ENCODE measurements at regions not wholly inside any gene's neighbourhood (a gene's known extent, or its start where the extent isn't known, plus 50 kb on each side); places are given as distances from the start of the nearest gene placed in this dataset.

DNA sequence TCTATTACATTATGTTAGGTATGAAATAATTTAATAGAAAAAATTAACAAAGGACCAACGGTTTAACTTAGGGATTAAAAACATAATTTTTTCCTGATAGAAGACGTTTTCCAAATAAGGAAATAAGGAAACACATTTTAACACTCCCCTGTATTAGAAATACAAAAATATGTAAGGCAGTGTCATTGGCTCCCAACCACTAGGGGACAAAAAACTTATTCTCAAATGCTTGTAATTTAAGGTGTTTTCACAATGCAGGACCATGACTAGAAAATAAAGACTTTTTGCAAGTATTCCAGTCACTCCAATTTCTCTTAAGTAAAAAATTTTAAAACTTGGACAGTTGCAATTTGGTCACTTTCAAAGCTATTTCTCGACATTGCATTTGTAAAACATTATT is 98.8 kb upstream of the ODAD2 start:
- Histone ChIP-seq H3K27ac (ENCODE audit: low read depth, low read length, poor library complexity, severe bottlenecking) (no peak overlapping the region), H3K9me2 (ENCODE audit: low read depth, low read length) (no peaks in the 10 kb centered on the region), H3K36me3 (ENCODE audit: insufficient read depth, low read length) (no peaks in the 10 kb centered on the region), H3K9ac (ENCODE audit: low read length) (no peak overlapping the region), H2AFZ (ENCODE audit: low read length) (no peak overlapping the region), H3K4me2 (ENCODE audit: low read length) (no peak overlapping the region), H3K9me3 (ENCODE audit: low read length) (no peaks in the 10 kb centered on the region), H4K20me1 (ENCODE audit: insufficient read depth, low read length) (no peaks in the 10 kb centered on the region), H3K4me1 (ENCODE audit: insufficient read depth, low read length, severe bottlenecking) (no peaks in the 10 kb centered on the region), H3K27me3 (ENCODE audit: insufficient read depth, low read length) (no peaks in the 10 kb centered on the region), H3K4me3 (ENCODE audit: low read depth, low read length, poor library complexity, severe bottlenecking) (no peak overlapping the region), H3F3A (ENCODE audit: insufficient read depth, low read length) (no peaks in the 10 kb centered on the region), H3K79me2 (ENCODE audit: insufficient read depth, low read length) (no peaks in the 10 kb centered on the region)
- no peak for TF ChIP-seq EZH2 (IDR thresholded peaks at IDR 0.05; ENCODE audit: borderline replicate concordance, low read length)
- TF ChIP-seq, protein P1, sequence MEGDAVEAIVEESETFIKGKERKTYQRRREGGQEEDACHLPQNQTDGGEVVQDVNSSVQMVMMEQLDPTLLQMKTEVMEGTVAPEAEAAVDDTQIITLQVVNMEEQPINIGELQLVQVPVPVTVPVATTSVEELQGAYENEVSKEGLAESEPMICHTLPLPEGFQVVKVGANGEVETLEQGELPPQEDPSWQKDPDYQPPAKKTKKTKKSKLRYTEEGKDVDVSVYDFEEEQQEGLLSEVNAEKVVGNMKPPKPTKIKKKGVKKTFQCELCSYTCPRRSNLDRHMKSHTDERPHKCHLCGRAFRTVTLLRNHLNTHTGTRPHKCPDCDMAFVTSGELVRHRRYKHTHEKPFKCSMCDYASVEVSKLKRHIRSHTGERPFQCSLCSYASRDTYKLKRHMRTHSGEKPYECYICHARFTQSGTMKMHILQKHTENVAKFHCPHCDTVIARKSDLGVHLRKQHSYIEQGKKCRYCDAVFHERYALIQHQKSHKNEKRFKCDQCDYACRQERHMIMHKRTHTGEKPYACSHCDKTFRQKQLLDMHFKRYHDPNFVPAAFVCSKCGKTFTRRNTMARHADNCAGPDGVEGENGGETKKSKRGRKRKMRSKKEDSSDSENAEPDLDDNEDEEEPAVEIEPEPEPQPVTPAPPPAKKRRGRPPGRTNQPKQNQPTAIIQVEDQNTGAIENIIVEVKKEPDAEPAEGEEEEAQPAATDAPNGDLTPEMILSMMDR (IDR thresholded peaks at IDR 0.05; ENCODE audit: low read length), result no peak

DNA sequence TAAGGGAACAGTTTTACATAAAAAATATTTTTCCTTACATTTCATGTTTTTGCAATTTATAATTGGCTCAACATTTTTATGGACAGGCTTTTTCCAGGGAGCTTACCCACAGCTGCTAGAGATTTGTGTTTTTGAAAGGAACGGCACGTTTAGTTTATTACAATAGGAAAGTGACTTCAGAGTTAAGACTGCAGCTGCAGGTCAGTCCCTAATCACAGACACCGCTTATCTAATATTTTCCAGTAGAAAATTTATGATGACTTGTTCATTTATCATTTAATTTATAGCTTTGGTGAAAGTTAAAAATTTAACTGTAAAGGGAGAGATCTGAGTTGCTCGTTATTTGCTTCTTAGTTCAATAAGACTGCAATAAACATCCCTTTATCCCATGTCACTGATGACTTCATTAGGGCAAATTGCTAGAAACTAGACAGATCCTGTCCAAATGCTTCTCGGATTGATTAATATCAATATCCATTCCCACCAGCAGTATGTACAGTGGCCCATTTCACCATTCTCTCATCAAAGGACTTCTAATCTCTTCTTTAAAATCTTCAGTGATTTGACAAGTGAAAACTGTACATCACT is 97.0 kb upstream of the ODAD2 start:
- Histone ChIP-seq H3K36me3 (ENCODE audit: insufficient read depth, low read length) (no peaks in the 10 kb centered on the region), H3K79me2 (ENCODE audit: insufficient read depth, low read length) (no peaks in the 10 kb centered on the region), H3K4me3 (ENCODE audit: low read depth, low read length, poor library complexity, severe bottlenecking) (no peak overlapping the region), H3K27me3 (ENCODE audit: insufficient read depth, low read length) (no peaks in the 10 kb centered on the region), H3K9me2 (ENCODE audit: low read depth, low read length) (no peaks in the 10 kb centered on the region), H3K4me1 (ENCODE audit: insufficient read depth, low read length, severe bottlenecking) (no peaks in the 10 kb centered on the region), H3K9me3 (ENCODE audit: low read length) (no peaks in the 10 kb centered on the region), H3K27ac (ENCODE audit: low read depth, low read length, poor library complexity, severe bottlenecking) (no peak overlapping the region), H2AFZ (ENCODE audit: low read length) (no peak overlapping the region), H3F3A (ENCODE audit: insufficient read depth, low read length) (no peaks in the 10 kb centered on the region), H4K20me1 (ENCODE audit: insufficient read depth, low read length) (no peaks in the 10 kb centered on the region), H3K9ac (ENCODE audit: low read length) (no peak overlapping the region), H3K4me2 (ENCODE audit: low read length) (no peak overlapping the region)
- TF ChIP-seq, protein P1 (IDR thresholded peaks at IDR 0.05; ENCODE audit: low read length), result no peak
- no peak for TF ChIP-seq EZH2 (IDR thresholded peaks at IDR 0.05; ENCODE audit: borderline replicate concordance, low read length)

DNA sequence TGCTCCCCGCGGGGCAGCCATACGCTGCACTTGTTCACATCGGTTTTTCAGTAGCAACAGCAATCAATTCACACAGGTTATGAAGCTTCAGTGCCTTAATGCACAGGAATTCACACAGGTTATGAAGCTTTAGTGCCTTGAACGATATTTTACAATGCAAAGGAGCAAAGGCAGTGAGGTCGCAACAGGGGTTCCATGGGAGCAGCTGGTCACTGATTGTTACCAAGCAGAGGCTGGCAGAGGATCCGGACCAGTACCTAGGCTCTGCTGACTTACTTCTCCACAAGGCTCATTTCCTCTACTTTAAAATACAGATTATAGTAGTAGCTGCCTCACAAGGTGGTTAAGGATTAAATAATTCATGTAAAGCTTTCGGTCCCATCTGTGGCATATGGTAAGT is 95.2 kb upstream of the ODAD2 start:
- no peak overlapping the region for H3K4me2 ChIP-seq (ENCODE audit: low read length)
- H3F3A ChIP-seq (ENCODE audit: insufficient read depth, low read length), result no peaks in the 10 kb centered on the region
- no peak for TF ChIP-seq EZH2 (IDR thresholded peaks at IDR 0.05; ENCODE audit: borderline replicate concordance, low read length)
- TF ChIP-seq, protein P1 (IDR thresholded peaks at IDR 0.05; ENCODE audit: low read length), result no peak
- H2AFZ ChIP-seq (ENCODE audit: low read length), result no peak overlapping the region
- H3K27me3 ChIP-seq (ENCODE audit: insufficient read depth, low read length), result no peaks in the 10 kb centered on the region
- no peaks in the 10 kb centered on the region for H3K9me2 ChIP-seq (ENCODE audit: low read depth, low read length)
- no peaks in the 10 kb centered on the region for H3K4me1 ChIP-seq (ENCODE audit: insufficient read depth, low read length, severe bottlenecking)
- H3K36me3 ChIP-seq (ENCODE audit: insufficient read depth, low read length), result no peaks in the 10 kb centered on the region
- no peaks in the 10 kb centered on the region for H4K20me1 ChIP-seq (ENCODE audit: insufficient read depth, low read length)
- no peaks in the 10 kb centered on the region for H3K79me2 ChIP-seq (ENCODE audit: insufficient read depth, low read length)
- no peak overlapping the region for H3K4me3 ChIP-seq (ENCODE audit: low read depth, low read length, poor library complexity, severe bottlenecking)
- H3K9ac ChIP-seq (ENCODE audit: low read length), result no peak overlapping the region
- no peak overlapping the region for H3K27ac ChIP-seq (ENCODE audit: low read depth, low read length, poor library complexity, severe bottlenecking)
- no peaks in the 10 kb centered on the region for H3K9me3 ChIP-seq (ENCODE audit: low read length)

All from OCI-LY1 (cell line).